Caco-2 (cell line): ENCODE measurements at regions not wholly inside any gene's neighbourhood (a gene's known extent, or its start where the extent isn't known, plus 50 kb on each side); places are given as distances from the start of the nearest gene placed in this dataset.

Experiments
- BruUV-seq: library from RNA; stranded (reverse); fragments of 400-500 nt; replicated peaks from 2 replicates; lab custom pipeline; 2021; lab: Mats Ljungman, UMichigan
- CTCF ChIA-PET: fragments of 300-600 bp; sonication (Branson Sonifier 250); formaldehyde crosslinking; loops from one replicate; lab custom pipeline; 2022; ENCODE audit warnings: antibody characterized with exemption; lab: Charles Lee
- POLR2A ChIA-PET: fragments of 300-600 bp; sonication (Branson Sonifier 250); formaldehyde crosslinking; loops from one replicate; lab custom pipeline; 2022; ENCODE audit warnings: antibody characterized with exemption; lab: Charles Lee
- DNase-seq, 2 experiments: peaks; one replicate each; pipeline versions ENCODE4 v3.0.0 to v3.0.0-alpha.2; 2020 to 2022
- H3K27me3 ChIP-seq: replicated peaks from 2 replicates; pipeline ENCODE4 v1.6.0; 2011; ENCODE audit warnings: low read length; ENCODE audit not compliant: control insufficient read depth, insufficient read depth
- H3K36me3 ChIP-seq: 2 replicates; pipeline ENCODE4 v1.5.1; 2011; ENCODE audit warnings: low read length; ENCODE audit not compliant: control insufficient read depth, insufficient read depth
- H3K4me1 ChIP-seq: fragments of 250-450 bp; sonication (Bioruptor Pico); 2 replicates; pipeline ENCODE4 v1.5.1; 2020; ENCODE audit warnings: mild to moderate bottlenecking
- H3K4me3 ChIP-seq: 2 replicates; pipeline ENCODE4 v1.5.1; 2011; ENCODE audit warnings: low read depth, mild to moderate bottlenecking, control low read depth, low read length
- H3K9me3 ChIP-seq: fragments of 250-450 bp; sonication (Bioruptor Pico); 2 replicates; pipeline ENCODE4 v1.5.1; 2020; ENCODE audit warnings: mild to moderate bottlenecking, moderate library complexity
- H3K27ac Mint-ChIP-seq: one replicate; pipeline ENCODE4 v1.8.0; 2022; ENCODE audit warnings: mixed read lengths; ENCODE audit not compliant: unreplicated experiment
- H3K27me3 Mint-ChIP-seq: one replicate; pipeline ENCODE4 v1.8.0; 2022; ENCODE audit warnings: mixed read lengths; ENCODE audit not compliant: insufficient read depth, unreplicated experiment
- H3K36me3 Mint-ChIP-seq: one replicate; pipeline ENCODE4 v1.8.0; 2022; ENCODE audit warnings: mild to moderate bottlenecking, mixed read lengths; ENCODE audit not compliant: insufficient read depth, unreplicated experiment
- H3K4me1 Mint-ChIP-seq: one replicate; pipeline ENCODE4 v1.8.0; 2022; ENCODE audit warnings: low read depth, mixed read lengths; ENCODE audit not compliant: unreplicated experiment
- H3K4me3 Mint-ChIP-seq: one replicate; pipeline ENCODE4 v1.8.0; 2022; ENCODE audit warnings: mild to moderate bottlenecking, moderate library complexity, mixed read lengths; ENCODE audit not compliant: unreplicated experiment
- H3K9me3 Mint-ChIP-seq: one replicate; pipeline ENCODE4 v1.8.0; 2022; ENCODE audit warnings: mixed read lengths; ENCODE audit not compliant: unreplicated experiment
- CTCF ChIP-seq, 2 experiments: fragments of 200-600 bp in 1 of 2; IDR thresholded peaks; 1 replicate in 1 of 2; 2 replicates in 1 of 2; pipeline versions ENCODE4 v1.5.1 to v1.8.0; 2011 to 2022; ENCODE audit warnings: antibody characterized with exemption in 1 of 2, control low read depth in 1 of 2, inconsistent platforms in 1 of 2, low read depth in 1 of 2, low read length in 1 of 2, mild to moderate bottlenecking in 1 of 2, moderate library complexity in 1 of 2; ENCODE audit not compliant: insufficient read depth in 1 of 2, severe bottlenecking in 1 of 2, unreplicated experiment in 1 of 2
- intact Hi-C: fragments of 100-400 bp; cut with micrococcal nuclease; formaldehyde crosslinking; loops from one replicate; pipeline ENCODE4 v1.10.0; 2022; ENCODE audit not compliant: unreplicated experiment

DNA sequence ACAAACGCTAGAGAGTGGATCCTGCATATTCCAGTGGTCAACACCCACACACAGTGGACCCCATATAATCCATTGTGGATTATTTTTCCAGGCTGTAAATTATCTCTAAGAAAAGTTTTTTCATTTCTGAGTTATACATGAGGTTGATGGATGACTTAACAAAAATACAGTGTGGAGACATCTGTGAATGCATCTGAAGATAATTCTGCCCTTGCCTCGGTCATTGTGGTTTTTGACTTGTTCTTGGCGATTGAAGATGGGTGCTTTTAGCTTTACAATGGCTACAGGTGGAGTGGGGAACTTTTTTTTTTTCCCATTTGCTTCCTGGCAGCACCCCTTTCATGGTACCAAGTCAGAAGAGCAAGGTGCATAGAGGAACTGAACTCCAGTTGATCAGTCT, 242.7 kb downstream of the MYLK4 start:
- Mint-ChIP-seq H3K9me3 (peaks cover 18% of the 10 kb centered on the region), H3K4me3 (no peak overlapping the region), H3K36me3 (no peaks in the 10 kb centered on the region), H3K27ac (no peak overlapping the region), H3K27me3 (no peaks in the 10 kb centered on the region), H3K4me1 (peaks cover 26% of the 10 kb centered on the region)
- H3K27me3 ChIP-seq, result no peaks in the 10 kb centered on the region
- DNase-seq, result no peak
- ChIA-PET CTCF (no interaction called here), POLR2A (no interaction called here)
- no peak for TF ChIP-seq CTCF (IDR thresholded peaks at IDR 0.05; ENCODE audit: insufficient read depth in 1 of 2, low read depth in 1 of 2, low read length in 1 of 2, severe bottlenecking in 1 of 2, unreplicated experiment in 1 of 2)
- peaks cover 40% of the 10 kb centered on the region for H3K4me1 ChIP-seq
- intact Hi-C loops, result no loop called here
- peaks cover 3% of the 10 kb centered on the region; the same call in 1 of the 2 replicates for H3K9me3 ChIP-seq
- no TSS peak for BruUV-seq
- H3K4me3 ChIP-seq, result no peak overlapping the region
- H3K36me3 ChIP-seq, result no peaks in the 10 kb centered on the region

- CTCF ChIA-PET, result no interaction called here
These were observed 243.1 kb downstream of the MYLK4 start for GRCh38 chr6:2507521-2508037.

DNA sequence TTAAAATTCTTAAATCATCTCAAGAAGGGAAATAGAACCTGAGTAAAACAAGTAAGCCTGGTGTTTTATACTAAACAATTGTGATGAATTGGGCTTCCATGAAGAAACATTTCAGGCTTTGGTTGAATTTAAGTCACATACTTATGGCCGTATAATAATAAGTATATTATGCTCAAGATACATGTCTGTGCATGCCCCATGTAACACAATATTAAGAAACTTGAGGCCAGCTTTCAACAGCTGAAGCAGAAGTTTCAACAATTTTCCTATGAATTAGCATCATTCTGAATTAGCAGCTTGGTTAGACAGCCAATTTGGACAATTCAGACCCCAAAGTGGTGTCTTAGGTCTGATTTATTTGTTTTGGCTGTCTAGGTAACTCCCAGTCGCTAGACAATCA, 243.7 kb downstream of the MYLK4 start:
- no peak for TF ChIP-seq CTCF (IDR thresholded peaks at IDR 0.05; ENCODE audit: insufficient read depth in 1 of 2, low read depth in 1 of 2, low read length in 1 of 2, severe bottlenecking in 1 of 2, unreplicated experiment in 1 of 2)
- Histone ChIP-seq H3K4me1 (peaks cover 40% of the 10 kb centered on the region), H3K27me3 (no peaks in the 10 kb centered on the region), H3K36me3 (no peaks in the 10 kb centered on the region), H3K9me3 (0 out of 2 replicates have a peak, but pooled peaks cover 3% of the 10 kb centered on the region), H3K4me3 (no peak overlapping the region)
- Mint-ChIP-seq H3K9me3 (peaks cover 18% of the 10 kb centered on the region), H3K27ac (peak overlapping the region; percentile 65), H3K4me1 (peaks cover 35% of the 10 kb centered on the region), H3K27me3 (no peaks in the 10 kb centered on the region), H3K36me3 (no peaks in the 10 kb centered on the region), H3K4me3 (no peak overlapping the region)
- ChIA-PET POLR2A (no interaction called here), CTCF (no interaction called here)
- intact Hi-C loops, result no loop called here
- BruUV-seq, result no TSS peak
- no peak for DNase-seq

More at GRCh38 chr6:2507521-2508037, 243.1 kb downstream of the MYLK4 start:
- intact Hi-C loops, result no loop called here
- Mint-ChIP-seq H3K27ac (no peak overlapping the region), H3K36me3 (no peaks in the 10 kb centered on the region), H3K9me3 (peaks cover 18% of the 10 kb centered on the region), H3K4me3 (no peak overlapping the region), H3K27me3 (no peaks in the 10 kb centered on the region), H3K4me1 (peaks cover 30% of the 10 kb centered on the region)
- BruUV-seq, result no TSS peak
- Histone ChIP-seq H3K4me1 (peaks cover 38% of the 10 kb centered on the region), H3K9me3 (0 out of 2 replicates have a peak, but pooled peaks cover 3% of the 10 kb centered on the region), H3K27me3 (no peaks in the 10 kb centered on the region), H3K4me3 (no peak overlapping the region), H3K36me3 (no peaks in the 10 kb centered on the region)
- TF ChIP-seq CTCF (IDR thresholded peaks at IDR 0.05; ENCODE audit: insufficient read depth in 1 of 2, low read depth in 1 of 2, low read length in 1 of 2, severe bottlenecking in 1 of 2, unreplicated experiment in 1 of 2), result no peak
- POLR2A ChIA-PET, result no interaction called here
- no peak for DNase-seq
